ENCODE measurements at regions not wholly inside any gene's neighbourhood (a gene's known extent, or its start where the extent isn't known, plus 50 kb on each side); places are given as distances from the start of the nearest gene placed in this dataset.

DNA sequence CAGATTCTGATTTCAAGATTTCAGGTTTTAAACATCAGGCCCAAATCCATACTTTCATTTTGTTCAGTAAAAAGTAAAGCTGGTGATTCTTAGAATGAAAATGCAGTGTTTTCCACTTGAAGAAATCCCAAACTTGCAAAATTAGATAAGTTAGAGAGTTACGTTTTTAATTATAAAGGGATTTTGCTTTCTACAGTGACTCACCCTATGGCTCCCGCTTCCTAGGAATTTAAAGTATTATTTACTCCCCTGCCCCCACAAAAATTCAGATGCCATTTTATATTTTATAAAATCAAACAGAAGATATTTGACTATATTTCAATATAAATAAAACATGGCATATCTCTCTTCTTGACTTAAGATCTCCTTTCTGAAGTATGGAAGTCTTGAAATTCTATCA lies 402.9 kb downstream of the ZSWIM6 start:
- TF ChIP-seq GATA3 (IDR thresholded peaks at IDR 0.05; ENCODE audit: low read depth, low read length) (no peak), GATA2 (IDR thresholded peaks at IDR 0.05; ENCODE audit: low read depth, low read length) (no peak)
